ENCODE measurements at regions not wholly inside any gene's neighbourhood (a gene's known extent, or its start where the extent isn't known, plus 50 kb on each side); places are given as distances from the start of the nearest gene placed in this dataset.

DNA sequence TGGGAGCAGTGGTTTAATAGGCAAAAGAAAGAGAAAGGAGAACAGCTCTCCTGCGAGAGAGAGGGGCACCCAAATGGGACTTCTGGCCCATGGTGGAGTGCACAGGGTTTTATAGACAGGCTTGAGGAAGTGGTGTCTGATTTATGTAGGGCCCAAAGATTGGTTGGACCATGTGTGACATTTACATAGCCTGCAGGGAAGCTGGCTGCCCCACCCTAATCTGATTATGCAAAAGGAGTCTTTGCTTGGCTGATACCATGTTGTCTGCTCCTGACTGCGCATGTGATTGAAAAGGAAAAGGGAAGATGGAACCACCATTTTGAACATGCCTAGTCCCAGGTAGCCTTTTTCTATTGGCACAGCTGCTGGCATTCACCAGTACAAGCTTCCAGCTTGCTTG, 100.0 kb upstream of the DIPK2B start:
- DNase-seq (ENCODE audit: low read depth) = no peak

DNA sequence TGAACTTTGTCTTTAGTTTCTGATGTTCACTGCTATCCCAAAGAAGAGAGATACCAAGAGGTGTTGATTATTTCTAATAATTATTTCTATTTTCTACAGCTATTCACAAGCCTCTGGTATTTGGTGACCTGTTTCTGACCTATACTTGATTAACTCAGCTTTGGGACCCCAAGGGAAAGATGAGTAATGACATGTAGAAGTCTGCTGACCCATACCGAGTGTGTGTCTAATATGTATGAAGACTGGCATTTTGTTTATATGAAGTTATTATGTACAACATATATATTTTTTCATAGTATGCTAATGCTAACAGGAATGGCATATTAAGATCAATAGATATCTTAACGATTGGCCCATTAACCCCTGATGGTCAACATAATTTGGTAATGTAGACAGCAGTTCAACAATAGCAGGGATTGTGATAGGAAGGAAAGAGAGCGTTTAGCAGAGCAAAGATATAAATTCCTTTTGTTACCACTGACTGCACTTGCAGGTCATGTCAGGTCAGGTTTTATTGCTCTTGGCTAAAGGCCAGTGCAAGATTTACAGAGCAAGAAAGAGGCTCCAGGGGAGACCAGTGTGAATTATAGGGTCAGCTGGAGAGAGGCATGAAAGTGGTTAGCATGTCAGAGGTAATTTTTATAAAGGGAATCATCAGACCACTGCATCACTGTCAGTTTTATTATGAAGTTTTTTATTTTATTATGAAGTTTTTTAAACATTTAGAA, 94.7 kb upstream of the DIPK2B start:
- peak; percentile 70 for DNase-seq (ENCODE audit: low read depth)

- DNase-seq (ENCODE audit: low read depth) = no peak
These were observed 73.9 kb upstream of the DIPK2B start for GRCh38 chrX:45274576-45274975.

DNA sequence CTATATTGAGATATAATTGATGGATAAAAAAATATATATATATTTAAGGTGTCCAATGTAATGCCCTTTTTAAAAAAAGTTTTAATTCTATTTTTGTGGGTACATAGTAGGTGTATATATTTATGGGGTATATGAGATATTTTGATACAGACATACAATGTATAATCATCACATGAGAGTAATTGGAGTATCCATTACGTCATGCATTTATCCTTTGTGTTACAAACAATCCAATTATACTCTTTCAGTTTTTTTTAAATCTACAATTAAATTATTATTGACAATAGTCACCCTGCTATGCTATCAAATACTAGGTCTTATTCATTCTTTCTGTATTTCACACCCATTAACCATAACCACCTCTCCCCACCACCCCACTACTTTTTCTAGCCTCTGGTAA, 66.3 kb upstream of the DIPK2B start:
- DNase-seq (ENCODE audit: low read depth) = no peak

GRCh38 chrX:45266456-45266855, 65.8 kb upstream of the DIPK2B start:
- DNase-seq (ENCODE audit: low read depth) = peak; percentile 2

- peak; percentile 0 for DNase-seq (ENCODE audit: low read depth)
These were observed 64.2 kb upstream of the DIPK2B start for GRCh38 chrX:45264865-45265264.

- no peak for DNase-seq (ENCODE audit: low read depth)
These were observed 60.8 kb upstream of the DIPK2B start for GRCh38 chrX:45261471-45261870.

- DNase-seq (ENCODE audit: low read depth) = no peak
These were observed 60.3 kb upstream of the DIPK2B start for GRCh38 chrX:45261005-45261404.

DNA sequence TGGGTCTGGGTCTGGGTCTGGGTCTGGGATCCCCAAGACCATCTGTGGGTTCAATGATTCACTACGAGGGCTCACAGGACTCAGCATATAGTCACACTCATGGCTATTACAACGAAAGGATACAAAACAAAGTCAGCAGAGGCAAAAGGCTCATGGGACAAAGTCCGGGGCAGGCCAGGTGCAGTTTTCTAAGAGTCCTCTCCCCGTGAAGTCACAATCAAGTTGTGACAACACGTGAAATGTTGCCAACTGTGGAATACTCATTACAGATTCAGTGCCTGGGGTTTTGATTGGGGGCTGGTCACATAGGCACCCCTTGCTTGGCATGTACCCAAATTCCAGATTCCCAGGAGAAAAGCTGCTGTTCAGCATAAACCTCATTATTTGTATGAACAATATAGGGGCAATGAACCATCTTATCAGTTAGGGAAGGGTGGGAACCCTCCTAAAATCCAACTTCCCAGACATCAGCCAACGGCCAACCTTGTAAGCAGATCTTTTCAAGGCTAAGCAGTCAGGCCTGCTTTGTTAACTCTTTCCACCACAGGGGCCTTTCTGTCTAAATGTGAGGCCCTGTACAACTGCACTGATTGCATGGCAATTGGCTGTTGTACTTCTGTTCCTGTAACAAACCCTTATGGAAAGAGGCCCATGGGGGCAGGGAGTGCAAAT, 58.2 kb upstream of the DIPK2B start:
- DNase-seq (ENCODE audit: low read depth) = no peak

All from EH (cell line).